HG02870 (cell line): ENCODE measurements at regions not wholly inside any gene's neighbourhood (a gene's known extent, or its start where the extent isn't known, plus 50 kb on each side); places are given as distances from the start of the nearest gene placed in this dataset.
"Not testable (repeated sequence)": the region's sequence is repeated elsewhere in the genome, so short reads cannot be mapped to it uniquely, and the experiment has no call there.

Experiments used
- ATAC-seq: cut with Tn5 transposase; IDR thresholded peaks from one replicate; pipeline ENCODE4 v1.9.1; 2021; ENCODE audit warnings: mild to moderate bottlenecking, moderate library complexity; ENCODE audit not compliant: unreplicated experiment

DNA sequence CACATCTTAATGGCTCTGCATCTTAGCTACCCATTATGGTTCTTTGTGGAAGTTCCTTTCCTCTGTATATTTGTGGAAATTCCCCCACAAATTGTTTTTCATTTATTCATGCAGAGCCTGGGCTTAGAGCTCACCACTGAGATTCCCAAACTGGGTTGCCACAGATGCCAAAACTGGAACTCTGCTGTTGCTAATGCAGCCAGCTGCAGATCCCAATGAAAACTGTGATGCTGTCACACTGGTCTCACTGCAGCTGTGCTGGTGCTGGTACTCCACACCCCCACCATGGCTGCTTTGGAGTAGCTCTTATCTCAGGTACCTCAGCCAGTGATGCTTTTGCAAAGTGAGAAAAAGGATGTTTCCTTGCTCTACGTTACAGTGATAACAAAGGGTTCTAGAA is 87.7 kb downstream of the DCK start:
- ATAC-seq = no peak

DNA sequence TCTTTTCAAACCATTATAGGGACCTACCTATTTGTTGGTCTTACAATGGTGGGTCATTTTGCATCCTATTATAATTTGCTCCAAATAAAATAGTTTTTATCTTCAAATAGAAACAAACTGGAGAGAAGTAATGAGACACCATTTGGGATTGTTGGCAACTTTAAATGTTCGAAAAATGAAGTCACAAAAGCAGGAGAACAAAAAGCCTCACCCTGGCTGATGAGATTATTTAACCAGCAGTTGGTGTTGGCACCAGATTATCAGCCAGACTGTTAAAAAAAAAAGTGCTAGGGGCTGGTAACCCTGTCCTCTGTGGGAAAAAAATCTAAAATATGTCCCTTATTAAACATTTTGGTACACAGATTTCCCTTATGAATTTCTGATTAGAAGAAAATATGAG is 100.3 kb downstream of the DCK start:
- no peak for ATAC-seq

DNA sequence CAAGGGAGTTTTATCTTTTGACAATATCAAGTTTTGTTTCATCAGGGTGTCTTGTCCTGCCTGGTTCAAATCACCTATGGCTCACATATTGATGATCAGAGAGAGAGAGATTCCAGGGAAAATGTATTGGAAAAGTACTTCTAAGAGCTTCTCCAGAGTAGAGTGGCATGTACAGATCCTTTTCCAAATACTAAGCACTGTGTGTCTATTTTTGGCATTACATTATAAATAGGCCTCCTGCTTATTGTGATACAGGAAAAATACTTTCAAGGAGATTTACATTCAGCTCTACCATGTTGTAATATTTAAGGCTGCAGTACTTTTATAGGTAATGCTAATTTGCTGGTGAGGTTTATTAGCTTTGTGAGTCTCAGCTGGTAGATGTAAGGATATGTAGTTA is 100.8 kb downstream of the DCK start:
- no peak for ATAC-seq

DNA sequence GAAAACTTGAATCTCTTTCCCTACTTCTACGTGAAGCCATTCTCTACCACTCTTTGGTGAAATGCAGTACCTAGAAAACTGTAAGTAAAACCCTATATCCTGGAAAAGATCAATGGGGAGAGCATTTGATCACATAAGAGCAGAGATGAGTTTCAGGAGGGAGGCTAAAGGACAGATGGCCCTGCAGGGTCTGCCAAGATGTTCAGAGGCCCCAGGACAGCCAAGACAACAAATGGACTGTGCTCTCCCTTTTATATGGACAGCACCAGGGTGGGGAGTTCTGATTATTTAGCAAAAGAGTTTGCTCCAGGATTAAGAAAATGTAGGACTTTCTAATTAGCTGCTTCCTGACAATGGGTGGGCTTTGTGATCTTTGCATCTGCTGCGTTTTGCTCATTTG is 101.7 kb downstream of the DCK start:
- ATAC-seq = no peak

DNA sequence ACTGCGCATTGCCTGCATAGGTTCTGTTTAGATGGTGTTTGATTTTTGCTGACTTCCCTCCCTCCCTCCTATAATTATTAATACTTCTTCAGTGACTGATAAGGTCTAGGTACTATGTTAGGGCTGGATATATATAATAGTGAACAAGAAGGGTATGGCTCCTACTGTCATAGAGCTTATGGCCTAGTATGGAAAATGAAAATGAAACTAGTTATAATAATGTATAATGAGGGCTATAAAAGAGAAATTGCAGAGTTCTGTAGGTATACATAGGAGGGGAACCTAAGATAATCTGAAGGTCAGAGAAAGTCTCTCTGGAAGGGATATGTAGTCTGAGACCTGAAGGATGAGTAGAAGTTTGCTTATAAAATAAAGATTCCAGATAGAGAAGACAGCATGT is 102.1 kb downstream of the DCK start:
- ATAC-seq = no peak

DNA sequence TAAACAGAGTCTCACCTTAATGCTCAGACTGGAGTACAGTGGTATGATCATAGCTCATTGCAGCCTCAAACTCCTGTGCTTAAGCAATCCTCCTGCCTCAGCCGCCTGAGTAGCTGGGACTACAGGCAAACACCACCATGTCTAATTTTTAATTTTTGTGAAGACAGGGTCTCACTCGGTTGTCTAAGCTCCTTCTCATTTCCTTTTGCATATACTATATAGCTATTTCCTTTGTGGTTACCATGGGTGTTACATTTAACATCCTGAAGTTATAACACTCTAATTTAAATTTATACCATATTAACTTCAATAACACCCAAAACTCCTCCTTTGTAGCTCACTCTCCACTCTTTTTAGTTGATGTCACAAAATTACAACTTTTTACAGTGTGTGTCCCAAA is 114.3 kb downstream of the DCK start:
- ATAC-seq = no peak

DNA sequence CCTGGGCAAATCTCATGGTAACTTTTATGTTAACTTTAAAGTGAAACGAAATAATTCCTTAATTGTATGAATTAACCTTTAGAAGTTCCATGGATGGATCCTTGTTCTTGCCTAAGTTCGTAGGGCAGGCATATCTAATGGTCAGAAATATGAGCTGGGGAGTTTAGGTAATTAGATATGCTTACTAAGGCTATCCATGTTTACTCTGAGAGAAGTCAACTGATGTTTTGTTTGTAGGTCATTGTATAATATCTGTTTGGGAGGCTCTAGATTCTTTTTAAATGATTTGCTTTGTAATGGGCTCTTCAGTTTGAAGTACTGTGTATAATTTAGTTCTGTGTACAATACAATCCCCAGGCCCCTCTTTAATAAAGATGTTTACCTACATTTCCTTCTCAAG is 117.0 kb downstream of the DCK start:
- ATAC-seq = no peak

DNA sequence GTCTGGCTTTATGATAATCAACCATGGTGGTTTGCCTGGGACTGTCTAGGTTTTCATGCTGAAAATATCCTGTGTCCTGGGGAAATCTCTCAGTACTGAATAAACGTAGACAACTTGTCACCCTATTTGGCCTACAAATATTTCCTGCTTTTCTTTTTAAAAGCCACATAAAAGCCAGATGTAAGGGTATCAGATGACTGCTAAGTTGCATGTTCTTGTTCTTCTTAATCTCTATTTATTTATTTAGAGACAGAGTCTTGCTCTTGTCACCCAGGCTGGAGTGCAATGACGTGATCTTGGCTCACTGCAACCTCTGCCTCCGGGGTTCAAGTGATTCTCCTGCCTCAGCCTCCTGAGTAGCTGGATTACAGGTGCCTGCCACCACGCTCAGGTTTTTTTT is 117.7 kb downstream of the DCK start:
- ATAC-seq = not testable (repeated sequence)

DNA sequence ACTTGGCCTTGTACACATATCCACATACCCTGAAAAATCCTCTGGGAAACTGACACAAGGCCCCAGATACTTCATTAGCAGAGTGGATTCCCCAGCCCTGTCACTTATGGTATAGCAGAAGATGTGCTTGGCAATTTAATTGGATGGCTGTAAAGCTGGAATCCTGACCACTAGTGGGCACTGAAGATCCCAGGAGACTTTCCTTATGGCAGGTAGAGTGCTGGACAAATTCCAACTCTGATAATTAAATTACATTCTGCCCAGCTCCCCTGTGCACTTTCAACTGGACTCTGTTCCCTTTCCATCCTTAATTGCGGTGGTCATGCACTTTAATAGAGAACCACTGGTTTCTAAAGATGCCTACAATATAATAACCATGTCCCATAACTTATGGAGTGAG is 119.8 kb downstream of the DCK start:
- no peak for ATAC-seq

DNA sequence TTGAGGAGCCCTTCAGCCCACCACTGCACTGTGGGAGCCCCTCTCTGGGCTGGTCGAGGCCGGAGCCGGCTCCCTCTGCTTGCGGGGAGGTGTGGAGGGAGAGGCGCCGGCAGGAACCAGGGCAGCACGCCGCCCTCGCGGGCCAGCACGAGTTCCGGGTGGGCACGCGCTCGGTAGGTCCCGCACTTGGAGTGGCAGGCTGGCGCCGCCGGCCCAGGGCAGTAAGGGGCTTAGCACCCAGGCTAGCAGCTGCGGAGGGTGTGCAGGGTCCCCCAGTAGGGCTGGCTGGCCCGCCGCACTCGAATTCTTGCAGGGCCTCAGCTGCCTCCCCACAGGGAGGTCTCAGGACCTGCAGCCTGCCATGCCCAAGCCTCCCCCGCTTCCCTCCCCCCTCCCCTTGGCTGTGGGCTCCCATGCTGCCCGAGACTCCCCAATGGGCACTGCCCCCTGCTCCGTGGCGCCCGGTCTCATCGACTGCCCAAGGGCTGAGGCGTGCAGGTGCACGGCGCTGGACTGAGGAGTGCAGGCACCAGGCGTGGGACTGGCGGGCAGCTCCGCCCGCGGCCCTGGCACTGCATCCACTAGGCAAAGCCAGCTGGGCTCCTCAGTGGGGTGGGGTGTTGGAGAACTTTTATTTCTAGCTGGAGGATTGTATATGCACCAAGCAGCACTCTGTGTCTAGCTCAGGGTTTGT is 127.5 kb downstream of the DCK start:
- no peak for ATAC-seq

DNA sequence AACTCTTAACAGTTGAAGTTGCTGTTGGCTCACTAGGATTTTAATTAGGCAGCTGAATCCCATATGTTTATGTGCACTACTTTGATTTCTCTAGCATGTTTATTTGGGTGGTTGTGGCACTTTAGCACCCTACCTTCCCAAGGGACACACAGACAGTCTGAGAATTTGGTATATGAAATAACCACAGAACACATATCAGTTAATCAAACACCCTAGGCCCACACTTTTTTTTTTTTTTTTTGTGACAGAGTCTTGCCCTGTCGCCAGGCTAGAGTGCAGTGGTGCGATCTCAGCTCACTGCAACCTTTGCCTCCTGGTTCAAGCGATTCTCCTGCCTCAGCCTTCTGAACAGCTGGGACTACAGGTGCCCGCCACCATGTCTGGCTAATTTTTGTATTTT is 130.5 kb downstream of the DCK start:
- no peak for ATAC-seq

DNA sequence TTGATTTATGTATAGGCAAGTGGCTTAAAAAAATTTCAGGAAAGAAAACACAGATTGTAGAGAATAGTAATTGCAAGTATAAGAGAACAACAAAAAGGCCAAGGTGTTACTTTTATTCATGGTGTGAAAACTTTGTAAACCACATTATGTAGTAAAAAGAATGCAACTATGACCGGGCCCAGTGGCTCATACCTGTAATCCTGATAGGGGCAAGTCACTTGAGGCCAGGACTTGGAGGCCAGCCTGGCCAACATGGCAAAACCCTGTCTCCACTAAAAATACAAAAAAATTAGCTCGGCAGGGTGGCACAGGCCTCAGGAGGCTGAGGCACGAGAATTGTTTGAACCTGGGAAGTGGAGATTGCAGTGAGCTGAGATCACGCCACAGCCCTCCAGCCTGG is 131.7 kb downstream of the DCK start:
- ATAC-seq = no peak

DNA sequence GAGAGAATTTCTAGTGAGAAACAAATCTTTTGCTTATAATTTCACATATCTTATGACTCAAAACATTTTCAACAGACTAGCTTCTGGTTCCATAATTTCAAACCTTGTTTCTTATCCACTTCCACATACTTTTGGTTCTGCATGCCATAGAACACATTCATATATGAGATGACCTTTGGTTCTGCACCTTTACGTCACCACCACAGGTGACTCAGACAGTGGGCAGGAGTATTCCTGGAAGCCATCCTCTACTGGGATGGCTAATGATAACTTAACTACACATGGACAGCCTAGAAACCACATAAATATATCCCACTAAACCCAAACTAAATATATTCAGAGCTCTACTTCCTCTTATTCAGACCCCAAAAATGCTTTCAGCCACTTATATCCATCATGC is 133.3 kb downstream of the DCK start:
- ATAC-seq = no peak

DNA sequence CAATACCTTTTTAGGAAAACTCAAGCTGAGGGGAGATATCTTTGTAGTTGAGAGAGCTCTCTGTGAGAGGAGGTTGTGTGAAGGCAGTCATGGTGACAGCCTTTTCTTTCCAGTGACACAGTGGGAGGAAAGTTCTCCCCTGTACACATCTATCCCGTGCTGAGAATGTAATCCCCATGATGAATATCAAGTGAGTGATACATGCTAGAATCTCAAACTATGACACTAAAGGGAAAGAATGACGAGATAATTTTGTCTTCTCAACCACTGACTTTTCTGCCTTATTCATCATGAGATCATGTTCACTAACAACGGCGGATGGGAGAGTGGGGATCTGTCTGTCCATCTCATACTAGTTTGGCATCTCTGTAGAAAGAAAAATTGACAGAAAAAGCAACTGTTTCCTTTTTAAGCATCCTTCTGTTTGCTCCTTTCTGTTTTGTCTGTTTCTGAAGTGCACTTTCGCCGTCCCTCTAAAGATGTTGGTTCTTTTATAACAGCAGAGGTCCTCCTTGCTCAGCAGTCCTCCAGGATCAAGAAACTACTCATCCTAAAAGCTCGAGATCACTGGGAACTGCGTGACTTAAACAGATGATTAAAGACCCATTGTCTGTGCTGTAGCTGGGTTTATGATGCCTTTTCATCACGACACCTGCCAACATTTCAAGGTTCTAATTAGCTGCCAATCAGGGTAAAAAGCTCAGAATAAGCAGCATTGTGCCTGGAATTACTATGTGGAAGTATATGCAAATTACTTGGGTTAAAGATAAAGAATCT is 137.6 kb downstream of the DCK start:
- ATAC-seq = no peak

DNA sequence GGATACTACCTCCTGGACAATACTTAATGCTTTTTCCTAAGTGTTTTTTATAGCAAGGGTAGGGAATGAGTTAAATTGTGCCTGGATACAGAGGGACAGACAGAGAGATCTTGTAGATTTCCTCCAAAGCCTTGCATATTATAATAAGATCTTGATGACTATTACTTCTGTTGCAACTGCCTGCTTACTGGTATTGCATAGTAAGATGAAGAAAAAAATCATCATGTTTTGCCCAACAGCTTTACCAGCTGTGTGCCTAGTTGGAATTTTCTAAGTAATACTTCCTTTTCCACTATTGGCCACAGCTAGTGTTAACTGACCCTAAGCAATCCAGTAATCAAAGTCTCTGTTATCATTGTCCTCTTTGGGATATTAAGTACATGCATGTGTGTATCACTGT is 139.0 kb downstream of the DCK start:
- ATAC-seq = no peak

DNA sequence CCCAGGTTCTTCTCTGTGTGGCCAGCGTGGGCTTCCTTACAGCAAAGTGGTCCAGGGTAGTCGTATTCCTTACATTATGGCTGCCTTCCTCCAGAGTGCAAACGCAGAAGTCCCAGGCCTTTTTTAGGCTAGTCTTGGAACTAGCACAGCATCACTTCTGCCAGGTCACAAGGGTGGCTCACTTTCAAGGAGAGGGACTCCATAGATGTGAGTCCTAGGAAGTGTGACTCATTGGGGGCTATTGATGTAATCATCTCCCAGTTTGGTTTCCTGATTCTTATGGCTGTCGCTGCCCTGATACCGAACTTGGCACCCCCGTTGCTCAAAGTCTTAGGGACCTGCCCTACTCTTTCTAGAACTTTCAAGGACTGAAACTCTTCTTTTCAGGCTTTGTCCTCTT is 140.0 kb downstream of the DCK start:
- ATAC-seq = no peak

DNA sequence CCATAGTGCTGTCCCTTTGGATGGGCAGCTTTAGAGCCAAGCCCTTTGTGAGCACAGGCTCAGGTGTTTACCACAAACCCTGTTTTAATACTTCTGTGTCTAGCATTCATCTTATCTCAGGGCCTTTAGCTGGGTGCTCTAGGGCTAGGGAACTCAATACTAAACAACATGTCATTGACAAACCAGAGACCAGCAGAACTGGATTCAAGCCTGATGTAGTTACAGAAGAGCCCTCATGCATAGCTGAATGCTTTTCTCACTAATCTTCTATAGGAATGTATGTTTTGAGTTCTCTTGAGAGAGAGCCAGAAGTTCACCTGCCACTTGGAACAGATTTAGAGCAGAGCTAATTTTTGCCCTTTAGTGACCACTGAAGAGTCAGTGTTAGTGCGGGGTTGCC is 142.6 kb downstream of the DCK start:
- ATAC-seq = no peak

DNA sequence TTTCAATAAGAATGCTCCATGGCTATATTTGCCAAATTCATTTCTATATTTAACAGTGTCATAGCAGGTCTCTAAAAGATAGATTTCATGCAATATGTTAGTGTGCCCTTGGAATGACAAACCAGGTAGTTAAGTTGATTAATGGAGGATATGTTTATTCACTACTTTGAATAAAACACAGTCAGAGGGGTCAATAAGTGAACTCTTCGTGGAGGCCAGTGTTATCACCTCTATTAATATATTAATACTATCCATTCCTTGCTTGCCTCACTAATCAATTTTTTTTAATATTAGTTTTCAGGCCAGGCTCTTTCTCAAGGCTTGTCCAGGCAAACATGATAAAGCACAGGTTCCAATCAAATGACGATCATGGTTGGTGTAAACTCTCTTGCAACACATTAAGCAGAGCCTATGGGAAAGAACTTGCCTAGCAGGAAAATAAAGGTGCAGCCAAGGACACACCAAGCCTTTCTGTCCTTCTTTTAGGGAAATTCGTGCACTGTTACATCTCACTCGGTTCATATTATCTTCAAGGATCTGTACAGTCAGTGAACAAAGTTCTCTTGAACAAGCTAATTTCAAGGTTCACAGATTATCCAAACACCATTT is 144.7 kb downstream of the DCK start:
- ATAC-seq = no peak

DNA sequence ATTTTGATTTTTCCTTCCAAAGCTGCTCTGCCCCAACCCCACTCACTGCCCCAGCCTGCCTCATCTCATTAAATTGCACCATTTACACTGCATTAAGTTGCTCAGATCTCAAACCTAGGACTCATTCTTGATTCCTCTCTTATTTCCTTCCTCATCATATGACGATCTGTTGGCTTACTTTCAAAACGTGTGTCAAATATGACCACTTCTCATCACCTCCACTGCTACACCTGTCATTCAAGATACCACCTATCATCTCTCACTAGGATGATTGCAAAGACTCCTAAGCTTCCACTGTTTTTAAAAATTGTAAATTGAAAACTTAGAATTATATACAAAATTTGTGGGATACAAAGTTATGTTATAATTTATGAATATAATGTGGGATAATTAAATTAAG is 147.1 kb downstream of the DCK start:
- no peak for ATAC-seq

DNA sequence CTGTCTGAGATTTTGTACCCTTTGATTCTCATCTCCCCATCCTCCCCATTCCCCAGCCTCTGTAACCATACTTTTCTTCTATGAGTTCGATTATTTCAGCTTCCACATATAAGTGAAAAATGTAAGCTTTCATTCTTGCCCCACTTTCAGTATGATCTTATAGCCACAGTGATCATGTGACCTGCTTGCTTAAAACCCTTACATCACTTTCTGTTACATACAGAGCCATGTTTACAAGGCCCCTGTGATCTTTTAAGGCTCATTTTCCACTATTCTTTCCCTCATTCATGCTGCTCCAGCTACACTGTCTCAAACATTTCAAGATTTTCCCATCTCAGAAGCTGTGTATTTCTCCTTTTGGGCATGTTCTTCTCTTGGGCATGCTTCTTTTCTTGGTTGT is 147.7 kb downstream of the DCK start:
- no peak for ATAC-seq

DNA sequence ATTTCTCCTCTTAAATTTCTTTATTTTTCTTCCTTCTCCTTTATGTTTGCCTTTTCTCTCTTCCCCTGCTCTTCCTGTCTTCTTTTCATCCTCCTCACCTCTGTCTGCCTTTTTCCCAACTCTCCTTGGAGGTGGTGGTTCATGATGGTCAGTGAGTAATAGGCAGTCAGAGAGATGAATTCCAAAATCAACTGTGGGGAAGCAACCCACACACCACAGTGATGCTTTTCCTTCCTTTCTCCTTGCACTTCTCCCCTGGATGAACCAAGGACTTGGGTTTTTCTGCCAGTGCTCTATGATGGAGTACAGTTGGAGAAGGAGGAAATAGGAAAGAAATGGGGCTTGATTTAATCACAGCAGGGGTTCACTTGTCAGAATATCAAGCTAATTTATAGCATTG is 153.8 kb downstream of the DCK start:
- no peak for ATAC-seq

DNA sequence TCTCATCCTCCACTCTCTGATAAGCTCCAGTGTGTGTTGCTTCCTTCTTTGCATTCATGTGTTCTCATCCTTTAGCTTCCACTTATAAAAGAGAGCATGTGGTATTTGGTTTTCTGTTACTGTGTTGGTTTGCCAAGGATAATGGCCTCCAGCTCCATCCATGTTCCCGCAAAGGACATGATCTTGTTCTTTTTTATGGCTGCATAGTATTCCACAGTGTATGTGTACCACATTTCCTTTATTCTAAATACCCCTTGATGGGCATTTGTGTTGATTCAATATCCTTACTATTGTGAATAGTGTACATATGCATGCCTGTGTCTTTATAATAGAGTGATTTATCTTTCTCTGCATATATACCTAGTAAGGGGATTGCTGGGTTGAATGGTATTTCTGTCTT is 155.1 kb downstream of the DCK start:
- ATAC-seq = no peak
